Stomach (tissue), 4 donors: ENCODE measurements at regions not wholly inside any gene's neighbourhood (a gene's known extent, or its start where the extent isn't known, plus 50 kb on each side); places are given as distances from the start of the nearest gene placed in this dataset.

Experiments used
- CTCF ChIP-seq, 7 experiments: fragments of 450-650 bp in 4 of 7; fragments of 200-600 bp in 3 of 7; sonication (generic) in 3 of 7; IDR thresholded peaks; one replicate each; pipeline ENCODE4 v1.5.1; 2016 to 2019; ENCODE audit warnings: antibody characterized with exemption in 7 of 7, control low read depth in 2 of 7, mild to moderate bottlenecking in 1 of 7
- POLR2A ChIP-seq, 4 donors: fragments of 450-650 bp; IDR thresholded peaks; one replicate each; pipeline ENCODE4 v1.6.1; 2016; ENCODE audit warnings: antibody characterized with exemption in 4 of 4, control low read depth in 2 of 4, mild to moderate bottlenecking in 1 of 4, moderate library complexity in 1 of 4

- no peak for TF ChIP-seq POLR2A (IDR thresholded peaks at IDR 0.05)
- no peak for TF ChIP-seq CTCF (IDR thresholded peaks at IDR 0.05)
Measured at GRCh38 chr18:71689416-71690160, 854.6 kb downstream of the CBLN2 start.
